ENCODE measurements at regions not wholly inside any gene's neighbourhood (a gene's known extent, or its start where the extent isn't known, plus 50 kb on each side); places are given as distances from the start of the nearest gene placed in this dataset.

DNA sequence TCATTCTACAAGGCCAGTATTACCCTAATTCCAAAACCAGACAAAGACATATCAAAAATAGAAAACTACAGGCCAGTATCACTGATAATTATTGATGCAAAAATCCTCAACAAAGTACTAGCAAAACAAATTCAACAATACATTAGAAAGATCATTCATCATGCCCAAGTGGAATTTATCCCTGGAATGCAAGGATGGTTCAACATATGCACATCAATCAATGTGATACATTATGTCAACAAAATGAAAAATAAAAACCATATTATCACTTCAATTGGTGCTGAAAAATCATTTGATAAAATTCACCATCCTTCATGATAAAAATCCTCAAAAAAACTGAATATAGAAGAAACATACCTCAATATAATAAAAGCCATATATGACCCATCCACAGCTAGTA lies 115.2 kb upstream of the SLC27A6 start:
- Histone ChIP-seq H3K4me1 (no peaks in the 10 kb centered on the region), H3K4me3 (no peak overlapping the region), H3K9me3 (peaks cover 4% of the 10 kb centered on the region; the same call in 2 of the 3 replicates), H3K4me2 (no peak overlapping the region), H3K27ac (no peak overlapping the region)
- TF ChIP-seq POLR2A (IDR thresholded peaks at IDR 0.05; ENCODE audit: low read length) = no peak
- FAIRE-seq (no peak), DNase-seq (ENCODE audit: low read depth in 1 of 2, low spot score in 1 of 2) (no peak), ATAC-seq (no peak)
- CTCF ChIA-PET = no interaction called here
- POLR2A ChIA-PET = no interaction called here

DNA sequence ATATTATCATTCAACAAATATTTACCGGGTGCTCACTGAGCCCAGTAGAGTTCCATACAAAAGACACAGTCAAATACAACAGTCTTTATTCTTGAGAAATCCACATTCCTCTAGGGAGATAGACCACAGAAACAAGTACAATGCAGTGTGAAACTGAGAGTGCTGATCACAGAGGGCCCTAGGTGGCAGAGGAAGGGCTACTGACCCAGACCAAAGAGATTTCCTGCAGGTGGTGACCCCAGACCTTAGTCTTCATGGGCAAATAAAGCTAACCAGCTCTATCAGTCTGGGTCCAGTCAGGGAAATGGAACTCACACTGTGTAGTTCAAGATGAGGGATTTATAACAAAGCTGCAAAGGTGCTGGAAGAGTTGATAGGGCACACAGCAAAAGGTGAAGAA lies 110.4 kb upstream of the SLC27A6 start:
- ATAC-seq (no peak), DNase-seq (ENCODE audit: low read depth in 1 of 2, low spot score in 1 of 2) (no peak), FAIRE-seq (no peak)
- Histone ChIP-seq H3K27ac (no peak overlapping the region), H3K9me3 (peaks cover 1% of the 10 kb centered on the region; the same call in 1 of the 3 replicates), H3K4me1 (no peaks in the 10 kb centered on the region), H3K4me3 (no peak overlapping the region), H3K4me2 (no peak overlapping the region)
- POLR2A ChIA-PET = no interaction called here
- no peak for TF ChIP-seq CTCF (IDR thresholded peaks at IDR 0.05)
- no peak for TF ChIP-seq BCL3 (IDR thresholded peaks at IDR 0.05)
- TF ChIP-seq EHMT2 (IDR thresholded peaks at IDR 0.05; ENCODE audit: low read depth) = no peak
- TF ChIP-seq NPAS2 (CRISPR knock-in tag; IDR thresholded peaks at IDR 0.05; ENCODE audit: borderline replicate concordance) = no peak
- TF ChIP-seq ESRRA (IDR thresholded peaks at IDR 0.05; ENCODE audit: borderline replicate concordance, low read length) = no peak
- TF ChIP-seq MYC (IDR thresholded peaks at IDR 0.05; ENCODE audit: borderline replicate concordance, low read length) = no peak
- no peak for TF ChIP-seq USF2 (IDR thresholded peaks at IDR 0.05)
- no peak for TF ChIP-seq CEBPB (IDR thresholded peaks at IDR 0.05)
- no peak for TF ChIP-seq HEYL (CRISPR knock-in tag; IDR thresholded peaks at IDR 0.05)
- TF ChIP-seq KDM5A (IDR thresholded peaks at IDR 0.05) = no peak
- TF ChIP-seq EHF (CRISPR knock-in tag; IDR thresholded peaks at IDR 0.05) = no peak
- TF ChIP-seq PBX3 (IDR thresholded peaks at IDR 0.05) = no peak
- TF ChIP-seq ZSCAN20 (CRISPR knock-in tag; IDR thresholded peaks at IDR 0.05) = no peak
- no peak for TF ChIP-seq HES2 (IDR thresholded peaks at IDR 0.05)
- no peak for TF ChIP-seq SREBF2 (IDR thresholded peaks at IDR 0.05)
- TF ChIP-seq, protein P1, sequence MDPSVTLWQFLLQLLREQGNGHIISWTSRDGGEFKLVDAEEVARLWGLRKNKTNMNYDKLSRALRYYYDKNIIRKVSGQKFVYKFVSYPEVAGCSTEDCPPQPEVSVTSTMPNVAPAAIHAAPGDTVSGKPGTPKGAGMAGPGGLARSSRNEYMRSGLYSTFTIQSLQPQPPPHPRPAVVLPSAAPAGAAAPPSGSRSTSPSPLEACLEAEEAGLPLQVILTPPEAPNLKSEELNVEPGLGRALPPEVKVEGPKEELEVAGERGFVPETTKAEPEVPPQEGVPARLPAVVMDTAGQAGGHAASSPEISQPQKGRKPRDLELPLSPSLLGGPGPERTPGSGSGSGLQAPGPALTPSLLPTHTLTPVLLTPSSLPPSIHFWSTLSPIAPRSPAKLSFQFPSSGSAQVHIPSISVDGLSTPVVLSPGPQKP (IDR thresholded peaks at IDR 0.05; ENCODE audit: low read depth, low read length) = no peak
- no peak for TF ChIP-seq NR3C1 (IDR thresholded peaks at IDR 0.05)
- TF ChIP-seq FOSL2 (IDR thresholded peaks at IDR 0.05) = no peak
- no peak for TF ChIP-seq FOSL2 (CRISPR knock-in tag; IDR thresholded peaks at IDR 0.05)
- TF ChIP-seq TP53 (CRISPR knock-in tag; IDR thresholded peaks at IDR 0.05) = no peak
- WGBS (ENCODE audit: missing lambda C conversion rate) = 0% methylated on average over 1 of the region's 1 CpG
- CTCF ChIA-PET = interaction anchor here (1.5 kb wide), 1 partner anchor 12 kb away, joined by 3 read pairs; no protein-coding TSS in a partner anchor
